ENCODE measurements at regions not wholly inside any gene's neighbourhood (a gene's known extent, or its start where the extent isn't known, plus 50 kb on each side); places are given as distances from the start of the nearest gene placed in this dataset.

- no peak overlapping the region for H3K4me2 ChIP-seq (ENCODE audit: low read length)
Measured at GRCh38 chr18:67672155-67672554, 155.6 kb upstream of the DSEL start.

GRCh38 chr18:67670024-67670543 is 153.6 kb upstream of the DSEL start:
- H4K20me1 ChIP-seq (ENCODE audit: insufficient read depth, low read length), result no peaks in the 10 kb centered on the region
- no peak overlapping the region for H3K4me2 ChIP-seq (ENCODE audit: low read length)
- no peak for TF ChIP-seq CTCF (IDR thresholded peaks at IDR 0.05; ENCODE audit: low read depth, low read length)
- TF ChIP-seq EZH2phosphoT487 (IDR thresholded peaks at IDR 0.05; ENCODE audit: low read depth), result no peak
- no peak overlapping the region for H3K27ac ChIP-seq (ENCODE audit: low read length)
- no peaks in the 10 kb centered on the region for H3K79me2 ChIP-seq (ENCODE audit: low read length)
- H3K27me3 ChIP-seq (ENCODE audit: low read depth, low read length), result no peaks in the 10 kb centered on the region
- H2AFZ ChIP-seq (ENCODE audit: low read depth, low read length), result no peak overlapping the region
- H3K36me3 ChIP-seq (replicated peaks; ENCODE audit: low read depth, low read length), result no peaks in the 10 kb centered on the region
- H3K9ac ChIP-seq (ENCODE audit: low read length), result no peak overlapping the region
- H3K9me3 ChIP-seq (ENCODE audit: insufficient read depth, low read length), result no peaks in the 10 kb centered on the region
- no peak overlapping the region for H3K4me3 ChIP-seq (ENCODE audit: low read length)
- no peaks in the 10 kb centered on the region for H3K4me1 ChIP-seq (ENCODE audit: low read length)

More at GRCh38 chr18:67672155-67672554, 155.6 kb upstream of the DSEL start:
- Histone ChIP-seq H3K4me3 (ENCODE audit: low read length) (no peak overlapping the region), H3K27me3 (ENCODE audit: low read depth, low read length) (no peaks in the 10 kb centered on the region), H3K27ac (ENCODE audit: low read length) (no peak overlapping the region), H3K79me2 (ENCODE audit: low read length) (no peaks in the 10 kb centered on the region), H3K36me3 (replicated peaks; ENCODE audit: low read depth, low read length) (no peaks in the 10 kb centered on the region), H3K9ac (ENCODE audit: low read length) (no peak overlapping the region), H3K9me3 (ENCODE audit: insufficient read depth, low read length) (no peaks in the 10 kb centered on the region), H2AFZ (ENCODE audit: low read depth, low read length) (no peak overlapping the region), H4K20me1 (ENCODE audit: insufficient read depth, low read length) (no peaks in the 10 kb centered on the region), H3K4me1 (ENCODE audit: low read length) (no peaks in the 10 kb centered on the region)
- no peak for TF ChIP-seq CTCF (IDR thresholded peaks at IDR 0.05; ENCODE audit: low read depth, low read length)
- no peak for TF ChIP-seq EZH2phosphoT487 (IDR thresholded peaks at IDR 0.05; ENCODE audit: low read depth)

GRCh38 chr18:67665266-67665665 is 148.7 kb upstream of the DSEL start:
- H3K9me3 ChIP-seq (ENCODE audit: insufficient read depth, low read length), result no peaks in the 10 kb centered on the region
- H2AFZ ChIP-seq (ENCODE audit: low read depth, low read length), result no peak overlapping the region
- H3K4me1 ChIP-seq (ENCODE audit: low read length), result no peaks in the 10 kb centered on the region
- TF ChIP-seq CTCF (IDR thresholded peaks at IDR 0.05; ENCODE audit: low read depth, low read length) (no peak), EZH2phosphoT487 (IDR thresholded peaks at IDR 0.05; ENCODE audit: low read depth) (no peak)
- no peak overlapping the region for H3K27ac ChIP-seq (ENCODE audit: low read length)
- no peak overlapping the region for H3K4me3 ChIP-seq (ENCODE audit: low read length)
- no peaks in the 10 kb centered on the region for H3K27me3 ChIP-seq (ENCODE audit: low read depth, low read length)
- H3K36me3 ChIP-seq (replicated peaks; ENCODE audit: low read depth, low read length), result no peaks in the 10 kb centered on the region
- H3K79me2 ChIP-seq (ENCODE audit: low read length), result no peaks in the 10 kb centered on the region
- H3K9ac ChIP-seq (ENCODE audit: low read length), result no peak overlapping the region
- no peak overlapping the region for H3K4me2 ChIP-seq (ENCODE audit: low read length)
- no peaks in the 10 kb centered on the region for H4K20me1 ChIP-seq (ENCODE audit: insufficient read depth, low read length)

GRCh38 chr18:67662996-67663395 is 146.5 kb upstream of the DSEL start:
- Histone ChIP-seq H3K79me2 (ENCODE audit: low read length) (no peaks in the 10 kb centered on the region), H3K4me1 (ENCODE audit: low read length) (no peaks in the 10 kb centered on the region), H3K4me2 (ENCODE audit: low read length) (no peak overlapping the region), H2AFZ (ENCODE audit: low read depth, low read length) (no peak overlapping the region), H4K20me1 (ENCODE audit: insufficient read depth, low read length) (no peaks in the 10 kb centered on the region), H3K36me3 (replicated peaks; ENCODE audit: low read depth, low read length) (no peaks in the 10 kb centered on the region), H3K4me3 (ENCODE audit: low read length) (no peak overlapping the region), H3K9ac (ENCODE audit: low read length) (no peak overlapping the region), H3K27me3 (ENCODE audit: low read depth, low read length) (no peaks in the 10 kb centered on the region), H3K9me3 (ENCODE audit: insufficient read depth, low read length) (no peaks in the 10 kb centered on the region), H3K27ac (ENCODE audit: low read length) (no peak overlapping the region)
- no peak for TF ChIP-seq EZH2phosphoT487 (IDR thresholded peaks at IDR 0.05; ENCODE audit: low read depth)
- no peak for TF ChIP-seq CTCF (IDR thresholded peaks at IDR 0.05; ENCODE audit: low read depth, low read length)

All from OCI-LY3 (cell line).